ENCODE measurements at regions not wholly inside any gene's neighbourhood (a gene's known extent, or its start where the extent isn't known, plus 50 kb on each side); places are given as distances from the start of the nearest gene placed in this dataset.
"Not testable (repeated sequence)": the region's sequence is repeated elsewhere in the genome, so short reads cannot be mapped to it uniquely, and the experiment has no call there.

DNA sequence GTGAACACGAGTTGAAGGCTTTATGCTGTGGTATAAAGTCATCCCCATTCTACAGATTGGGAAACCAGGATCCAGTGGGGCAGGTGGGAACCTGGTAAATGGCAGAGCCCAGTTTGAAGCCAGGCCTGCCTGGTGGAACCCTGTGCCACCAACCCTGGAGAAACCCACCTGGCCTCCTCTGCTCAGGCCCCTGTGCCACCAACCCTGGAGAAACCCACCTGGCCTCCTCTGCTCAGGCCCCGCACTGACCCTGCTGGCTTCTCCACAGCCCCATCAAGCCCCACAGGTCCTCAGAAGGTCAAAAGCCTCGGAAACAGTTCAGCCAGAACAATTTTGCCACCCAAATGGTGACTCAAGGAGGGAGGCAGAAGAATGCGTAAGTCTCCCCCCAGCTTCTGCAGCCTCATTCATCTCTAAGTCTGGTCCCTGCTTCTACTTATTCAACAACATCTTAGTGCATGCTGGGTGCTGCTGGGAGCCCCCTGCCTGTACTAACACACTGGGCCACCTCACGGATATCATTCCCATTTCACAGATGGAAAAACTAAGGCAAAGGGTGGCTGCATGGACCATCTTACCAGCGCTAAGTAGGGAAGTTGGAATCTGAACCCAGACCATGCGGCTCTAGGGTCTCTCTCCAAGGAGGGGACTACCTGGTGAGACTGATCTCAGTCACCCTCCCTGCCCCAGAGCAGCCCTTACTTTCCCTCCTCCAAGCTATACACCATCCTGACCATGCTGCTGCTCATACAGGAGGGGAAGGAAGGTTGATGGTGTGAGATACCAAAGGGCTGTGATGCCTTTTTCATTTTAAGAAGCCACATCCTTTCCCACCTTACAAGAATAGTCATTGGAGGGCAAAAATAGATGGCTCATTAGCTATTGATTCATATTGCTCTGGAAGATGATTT lies 93.7 kb upstream of the ID2 start:
- DNase-seq (ENCODE audit: low spot score) = no peak

- DNase-seq (ENCODE audit: low spot score) = no peak
Measured at GRCh38 chr2:8588831-8589191, 93.0 kb upstream of the ID2 start.

DNA sequence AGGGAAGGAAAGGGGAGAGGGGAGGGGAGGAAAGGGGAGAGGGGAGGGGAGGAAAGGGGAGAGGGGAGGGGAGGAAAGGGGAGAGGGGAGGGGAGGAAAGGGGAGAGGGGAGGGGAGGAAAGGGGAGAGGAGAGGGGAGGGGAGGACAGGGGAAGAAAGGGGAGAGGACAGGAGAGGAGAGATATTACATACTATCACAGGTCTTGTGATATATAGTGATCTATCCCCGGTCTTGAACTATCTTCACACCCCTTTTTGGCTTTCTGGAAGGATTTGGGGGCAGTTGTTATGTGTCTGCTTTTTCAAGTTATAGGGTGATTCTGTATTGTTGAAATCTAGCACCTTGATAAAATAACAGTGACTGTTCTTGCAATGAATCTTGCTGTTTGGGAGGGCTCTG lies 92.1 kb upstream of the ID2 start:
- DNase-seq (ENCODE audit: low spot score) = no peak

DNA sequence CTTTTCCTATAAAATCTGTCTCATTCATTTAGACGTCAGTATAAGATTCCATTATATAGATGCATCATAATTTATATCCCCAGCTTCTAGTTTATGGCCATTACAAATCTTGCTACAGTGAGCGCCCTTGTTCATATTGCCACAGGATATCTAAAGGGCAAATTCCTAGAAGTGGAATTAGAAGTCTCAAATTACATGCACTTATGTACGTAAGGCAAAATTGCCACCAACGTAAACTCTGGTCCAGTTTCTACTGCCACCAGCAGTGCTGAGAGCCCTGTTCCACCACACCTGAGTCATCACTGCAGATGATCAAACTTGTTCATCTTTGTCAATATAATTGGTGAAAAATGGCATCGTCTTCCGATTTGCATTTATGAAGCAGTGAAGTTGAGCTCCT lies 90.9 kb upstream of the ID2 start:
- peak; percentile 83 for DNase-seq (ENCODE audit: low spot score)

DNA sequence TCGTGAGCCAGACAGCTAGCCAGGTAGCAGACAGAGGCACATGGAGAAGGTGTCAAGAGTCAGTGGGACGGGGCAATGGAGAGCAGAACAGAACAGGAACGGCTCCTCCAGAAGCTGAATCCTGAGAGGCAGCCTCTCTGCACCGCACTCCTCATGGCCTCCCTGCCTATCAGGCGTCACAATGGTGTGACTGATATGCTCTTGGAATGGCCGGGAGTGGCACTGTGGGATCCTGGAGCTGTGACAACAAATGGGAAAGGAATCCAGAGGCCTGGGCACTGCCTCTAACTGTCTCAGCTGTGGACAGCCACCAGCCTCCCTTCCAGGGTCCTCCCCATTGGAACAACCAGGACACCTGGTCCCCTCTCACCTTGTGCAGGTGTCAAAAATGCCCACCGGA lies 89.1 kb upstream of the ID2 start:
- peak; percentile 67 for DNase-seq (ENCODE audit: low spot score)

- DNase-seq (ENCODE audit: low spot score) = no peak
Measured at GRCh38 chr2:8593243-8593642, 88.6 kb upstream of the ID2 start.

- DNase-seq (ENCODE audit: low spot score) = no peak
Measured at GRCh38 chr2:8594731-8595427, 87.0 kb upstream of the ID2 start.

DNA sequence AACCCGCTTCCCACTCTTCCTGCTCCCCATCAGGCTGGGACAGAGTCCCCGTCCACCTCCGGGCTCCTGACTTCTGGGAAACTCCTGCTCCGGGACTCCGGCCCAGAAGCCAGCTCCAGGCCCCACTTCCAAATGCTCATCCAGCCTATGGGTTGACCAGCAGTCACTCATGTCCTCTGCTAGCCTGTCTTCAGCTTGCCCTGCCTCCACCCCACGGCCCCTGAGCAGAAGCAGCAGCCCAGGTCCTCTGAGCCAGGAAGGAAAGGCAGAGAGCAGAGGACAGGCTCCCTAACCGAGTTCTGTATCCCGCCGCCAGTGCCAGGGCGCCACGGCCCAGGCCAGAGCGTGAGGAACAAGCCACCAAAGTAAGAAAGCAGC lies 86.4 kb upstream of the ID2 start:
- no peak for DNase-seq (ENCODE audit: low spot score)

- DNase-seq (ENCODE audit: low spot score) = no peak
Measured at GRCh38 chr2:8595811-8596600, 85.8 kb upstream of the ID2 start.

DNA sequence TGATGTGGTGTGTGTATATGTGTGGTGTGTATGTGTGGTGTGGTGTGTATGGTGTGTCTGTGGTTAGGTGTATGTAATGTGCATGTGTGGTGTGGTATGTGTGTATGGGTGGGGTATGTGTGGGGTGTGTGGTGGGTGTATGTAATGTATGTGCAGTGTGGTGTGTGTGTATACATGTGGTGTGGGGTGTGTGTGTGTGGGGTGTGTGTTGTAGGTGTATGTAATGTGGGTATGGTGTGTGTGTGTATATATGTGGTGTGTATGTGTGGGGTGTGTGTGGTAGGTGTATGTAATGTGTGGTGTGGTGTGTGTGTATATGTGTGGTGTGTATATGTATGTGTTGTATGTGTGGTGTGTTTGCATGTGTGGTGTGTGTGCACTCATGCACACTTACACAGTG lies 84.8 kb upstream of the ID2 start:
- DNase-seq (ENCODE audit: low spot score) = no peak

GRCh38 chr2:8597559-8598225 lies 84.2 kb upstream of the ID2 start:
- no peak for DNase-seq (ENCODE audit: low spot score)

- peak; percentile 87 for DNase-seq (ENCODE audit: low spot score)
Measured at GRCh38 chr2:8598295-8599165, 83.3 kb upstream of the ID2 start.

DNA sequence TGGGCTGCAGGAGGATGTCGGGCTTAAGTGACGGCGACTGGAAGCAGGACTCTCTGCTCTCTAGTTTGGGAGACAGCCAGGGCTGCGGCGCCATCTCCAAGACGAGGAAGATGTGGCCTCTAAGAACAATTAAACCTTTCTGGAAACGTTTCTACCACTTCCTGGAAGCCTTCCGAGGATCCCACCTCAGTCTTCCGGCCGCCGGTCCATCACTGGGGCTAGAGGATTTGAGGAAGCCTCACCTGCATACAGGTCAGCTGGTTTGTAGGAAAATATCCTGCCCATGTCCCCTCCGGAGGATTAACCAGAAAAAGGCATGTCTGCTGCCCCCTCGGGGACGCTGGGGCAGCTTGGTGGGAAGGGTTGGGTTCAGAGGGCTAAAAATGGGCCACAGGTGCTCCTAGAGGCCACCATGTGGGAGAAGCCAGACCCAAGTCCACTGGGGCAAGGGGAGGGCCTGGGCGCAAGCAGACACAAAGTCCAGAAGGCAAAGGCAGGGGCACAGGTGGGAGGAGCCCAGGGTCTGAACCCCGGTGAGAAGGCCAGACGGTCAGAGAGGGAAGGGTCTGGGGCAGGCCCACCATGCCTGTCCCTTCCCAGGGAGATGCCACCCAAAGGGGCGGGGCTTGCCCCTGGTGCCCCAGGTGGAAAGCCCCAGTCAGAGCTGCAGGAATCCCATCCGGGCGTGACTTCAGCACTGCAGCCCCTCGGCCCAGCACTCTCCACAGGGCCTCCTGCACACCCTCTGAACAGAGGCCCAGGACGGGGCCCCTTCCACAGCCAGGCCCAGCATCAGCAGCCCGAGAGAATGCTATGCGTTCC lies 82.2 kb upstream of the ID2 start:
- no peak for DNase-seq (ENCODE audit: low spot score)

DNA sequence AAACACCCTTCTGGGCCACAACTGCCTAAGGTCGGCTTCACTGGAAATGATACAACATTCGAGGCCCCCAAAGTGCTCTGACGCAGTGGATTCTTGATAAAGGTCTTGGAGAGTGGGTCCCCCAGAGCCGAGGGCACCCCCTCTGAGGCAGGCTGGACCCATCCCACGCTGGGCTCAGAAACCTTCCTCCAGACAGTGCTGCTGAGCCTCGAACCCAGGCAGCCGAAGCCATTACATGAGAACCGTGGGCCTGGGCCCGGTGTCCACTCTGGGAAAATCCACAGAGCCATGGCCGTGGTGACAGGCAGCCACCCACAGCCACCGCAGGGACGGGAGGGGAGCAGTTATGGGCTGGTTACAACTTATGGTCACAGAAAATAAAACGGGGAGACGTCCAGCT lies 81.4 kb upstream of the ID2 start:
- DNase-seq (ENCODE audit: low spot score) = no peak

- no peak for DNase-seq (ENCODE audit: low spot score)
Measured at GRCh38 chr2:8602809-8603208, 79.0 kb upstream of the ID2 start.

- not testable (repeated sequence) for DNase-seq (ENCODE audit: low spot score)
Measured at GRCh38 chr2:8603356-8603755, 78.5 kb upstream of the ID2 start.

DNA sequence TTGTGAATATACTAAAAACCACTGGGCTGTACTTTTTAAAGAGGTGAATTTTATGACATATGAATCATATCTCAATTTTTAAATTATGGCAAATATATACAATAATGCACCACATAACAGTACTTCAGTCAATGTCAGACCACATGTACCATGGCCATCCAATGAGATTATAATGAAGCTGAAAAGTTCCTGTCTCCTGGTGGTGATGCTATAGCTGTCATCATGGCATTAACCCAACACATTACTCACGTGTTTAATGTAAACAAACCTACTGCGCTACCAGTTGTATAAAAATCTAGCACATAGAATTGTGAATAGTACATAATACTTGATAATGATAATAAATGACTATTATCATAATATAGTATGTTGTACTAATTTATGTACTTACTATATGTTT lies 77.6 kb upstream of the ID2 start:
- DNase-seq (ENCODE audit: low spot score) = no peak

GRCh38 chr2:8605351-8606065 lies 76.3 kb upstream of the ID2 start:
- peak; percentile 66 for DNase-seq (ENCODE audit: low spot score)

- DNase-seq (ENCODE audit: low spot score) = no peak
Measured at GRCh38 chr2:8606226-8606625, 75.6 kb upstream of the ID2 start.
